HFF-Myc (cell line): ENCODE measurements at regions not wholly inside any gene's neighbourhood (a gene's known extent, or its start where the extent isn't known, plus 50 kb on each side); places are given as distances from the start of the nearest gene placed in this dataset.
"Not testable (repeated sequence)": the region's sequence is repeated elsewhere in the genome, so short reads cannot be mapped to it uniquely, and the experiment has no call there.

Source experiments
- DNase-seq: peaks from one replicate; pipeline ENCODE4 v3.0.0-alpha.2; 2011; ENCODE audit warnings: low read depth; ENCODE audit errors: extremely low read depth
- H3K4me3 ChIP-seq: replicated peaks from 2 replicates; pipeline ENCODE4 v1.5.1; 2011; ENCODE audit warnings: low read depth, mild to moderate bottlenecking, control low read depth, low read length
- TF ChIP-seq, protein P1 (sequence below): IDR thresholded peaks from 2 replicates; pipeline ENCODE4 v1.5.1; 2012; ENCODE audit warnings: mild to moderate bottlenecking, low read depth, low read length, control low read depth; ENCODE audit errors: missing control alignments

GRCh38 chr5:36462295-36463021, 143.9 kb upstream of the SLC1A3 start:
- no peak for DNase-seq
- TF ChIP-seq, protein P1, sequence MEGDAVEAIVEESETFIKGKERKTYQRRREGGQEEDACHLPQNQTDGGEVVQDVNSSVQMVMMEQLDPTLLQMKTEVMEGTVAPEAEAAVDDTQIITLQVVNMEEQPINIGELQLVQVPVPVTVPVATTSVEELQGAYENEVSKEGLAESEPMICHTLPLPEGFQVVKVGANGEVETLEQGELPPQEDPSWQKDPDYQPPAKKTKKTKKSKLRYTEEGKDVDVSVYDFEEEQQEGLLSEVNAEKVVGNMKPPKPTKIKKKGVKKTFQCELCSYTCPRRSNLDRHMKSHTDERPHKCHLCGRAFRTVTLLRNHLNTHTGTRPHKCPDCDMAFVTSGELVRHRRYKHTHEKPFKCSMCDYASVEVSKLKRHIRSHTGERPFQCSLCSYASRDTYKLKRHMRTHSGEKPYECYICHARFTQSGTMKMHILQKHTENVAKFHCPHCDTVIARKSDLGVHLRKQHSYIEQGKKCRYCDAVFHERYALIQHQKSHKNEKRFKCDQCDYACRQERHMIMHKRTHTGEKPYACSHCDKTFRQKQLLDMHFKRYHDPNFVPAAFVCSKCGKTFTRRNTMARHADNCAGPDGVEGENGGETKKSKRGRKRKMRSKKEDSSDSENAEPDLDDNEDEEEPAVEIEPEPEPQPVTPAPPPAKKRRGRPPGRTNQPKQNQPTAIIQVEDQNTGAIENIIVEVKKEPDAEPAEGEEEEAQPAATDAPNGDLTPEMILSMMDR, result no peak

GRCh38 chr5:36475942-36476341, 130.5 kb upstream of the SLC1A3 start:
- DNase-seq, H3K4me3 ChIP-seq: not testable (repeated sequence)

More at GRCh38 chr5:36462295-36463021, 143.9 kb upstream of the SLC1A3 start:
- H3K4me3 ChIP-seq, result no peak overlapping the region

DNA sequence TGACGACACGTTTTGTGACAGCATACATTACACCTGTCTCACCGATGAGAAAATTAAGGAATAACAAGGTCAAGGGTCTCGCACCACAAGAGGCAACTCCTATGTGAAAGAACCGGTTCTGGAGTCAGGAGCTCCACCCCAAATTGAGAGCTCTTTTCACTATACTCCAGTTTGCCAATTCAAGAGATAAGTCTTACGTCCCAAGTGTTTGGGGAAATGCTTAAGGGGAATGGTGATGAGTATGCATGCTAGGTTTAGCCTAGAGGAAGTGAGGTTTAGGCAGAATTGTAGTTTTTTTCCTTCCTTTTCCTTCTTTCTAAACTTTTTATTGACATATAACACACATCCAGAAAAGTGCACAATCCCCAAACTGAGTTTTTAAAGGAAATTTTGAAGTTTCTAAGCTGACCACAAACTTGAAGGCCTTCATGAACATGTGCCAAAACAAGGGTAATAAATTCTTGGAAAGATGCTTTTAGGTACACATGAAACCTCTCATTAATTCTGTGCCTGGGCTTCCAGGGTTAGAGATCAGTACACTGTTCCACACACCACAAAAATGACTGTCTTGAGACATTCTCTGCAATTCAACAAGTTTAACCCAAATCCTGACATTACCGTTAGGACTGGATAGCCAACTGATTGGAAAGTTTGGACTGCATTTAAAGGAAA, 127.6 kb upstream of the SLC1A3 start:
- TF ChIP-seq, protein P1, result no peak
- H3K4me3 ChIP-seq, result no peak overlapping the region
- DNase-seq, result no peak

- no peak for DNase-seq
- no peak overlapping the region for H3K4me3 ChIP-seq
- TF ChIP-seq, protein P1, result no peak
These were observed 124.8 kb upstream of the SLC1A3 start for GRCh38 chr5:36481454-36482120.

GRCh38 chr5:36482812-36483211, 123.6 kb upstream of the SLC1A3 start:
- no peak overlapping the region for H3K4me3 ChIP-seq
- TF ChIP-seq, protein P1, result no peak
- no peak for DNase-seq

DNA sequence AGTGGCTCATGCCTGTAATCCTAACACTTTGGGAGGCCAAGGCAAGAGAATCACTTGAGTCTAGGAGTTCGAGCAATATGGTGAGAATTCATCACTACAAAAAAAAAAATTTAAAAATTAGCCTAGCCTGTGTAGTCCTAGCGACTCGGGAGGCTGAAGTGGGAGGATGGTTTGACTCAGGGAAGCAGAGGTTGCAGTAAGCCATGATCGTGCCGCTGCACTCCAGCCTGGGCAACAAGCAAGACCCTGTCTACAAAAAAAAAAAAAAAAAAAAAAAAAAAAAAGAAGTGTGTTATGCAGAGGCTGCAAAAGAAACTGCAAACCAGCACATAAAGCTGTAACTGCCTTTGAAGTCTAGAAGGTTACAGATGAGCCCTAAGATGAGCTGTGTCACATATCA, 116.9 kb upstream of the SLC1A3 start:
- TF ChIP-seq, protein P1, result no peak
- no peak overlapping the region for H3K4me3 ChIP-seq
- DNase-seq, result no peak

DNA sequence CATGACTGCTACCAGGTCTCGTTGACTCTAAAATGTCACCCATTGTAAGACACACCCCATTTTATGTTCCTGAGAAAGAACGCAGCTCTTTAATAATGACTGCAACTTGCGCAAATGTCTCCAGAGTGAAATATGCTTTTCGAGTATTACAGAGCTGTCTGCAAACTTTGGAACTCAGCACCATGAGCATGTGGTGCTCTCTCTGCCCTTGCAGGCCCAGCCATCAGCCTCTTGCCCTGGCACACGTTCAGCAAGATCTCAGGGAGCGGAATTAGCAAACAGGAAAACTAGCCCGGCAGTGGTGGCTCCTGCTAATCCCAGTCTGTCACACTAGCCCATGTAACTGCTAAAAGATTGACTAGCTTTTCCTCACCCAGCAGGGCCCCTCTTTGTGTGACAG, 114.5 kb upstream of the SLC1A3 start:
- TF ChIP-seq, protein P1, result no peak
- no peak overlapping the region for H3K4me3 ChIP-seq
- DNase-seq, result no peak
